SHP77 (cell line): ENCODE measurements at regions not wholly inside any gene's neighbourhood (a gene's known extent, or its start where the extent isn't known, plus 50 kb on each side); places are given as distances from the start of the nearest gene placed in this dataset.
A peak's percentile ranks its signal among the peaks of the same experiment; 100 is the strongest.

ENCODE experiments used
- DNase-seq, 2 experiments: peaks; one replicate each; lab custom pipeline; 2025; lab: John Stamatoyannopoulos, UW

DNA sequence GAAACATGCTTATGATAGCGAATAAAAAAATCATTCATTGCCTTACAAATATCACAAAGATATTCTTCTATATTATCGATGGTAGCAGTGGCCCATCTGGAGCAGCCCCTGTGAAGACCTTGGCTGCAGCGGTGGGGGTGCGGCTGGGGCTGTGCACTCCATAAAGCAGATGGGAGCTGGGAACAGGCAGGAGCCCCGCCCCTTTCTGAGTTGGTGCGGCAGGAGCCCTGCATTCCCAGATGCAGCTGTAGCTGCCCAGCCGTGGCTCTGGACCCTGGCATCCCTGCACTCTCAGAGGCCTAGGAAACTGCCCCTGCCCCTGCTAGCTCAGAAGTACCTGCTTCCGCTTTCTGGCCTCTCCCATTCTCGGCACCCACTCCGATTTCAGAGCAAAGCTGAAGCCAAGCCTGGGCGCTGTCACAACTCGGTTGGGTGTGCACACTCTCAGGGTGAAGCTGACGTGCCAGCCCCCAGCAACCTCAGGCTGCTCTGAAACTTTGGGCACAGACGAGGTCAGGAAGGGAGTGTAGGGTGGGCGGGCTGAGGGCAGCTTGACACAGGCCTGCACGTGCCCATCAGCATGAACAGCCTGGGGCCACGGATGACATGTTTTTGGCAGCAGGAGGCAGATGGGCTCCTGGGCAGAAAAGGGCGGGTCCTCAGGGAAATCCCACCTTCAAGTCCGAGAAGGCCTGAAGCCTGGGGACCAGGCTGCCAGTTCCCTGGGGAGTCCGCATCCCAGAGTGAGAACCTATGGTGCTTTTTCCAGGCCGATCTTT lies 1440.8 kb upstream of the ACO1 start:
- no peak for DNase-seq

DNA sequence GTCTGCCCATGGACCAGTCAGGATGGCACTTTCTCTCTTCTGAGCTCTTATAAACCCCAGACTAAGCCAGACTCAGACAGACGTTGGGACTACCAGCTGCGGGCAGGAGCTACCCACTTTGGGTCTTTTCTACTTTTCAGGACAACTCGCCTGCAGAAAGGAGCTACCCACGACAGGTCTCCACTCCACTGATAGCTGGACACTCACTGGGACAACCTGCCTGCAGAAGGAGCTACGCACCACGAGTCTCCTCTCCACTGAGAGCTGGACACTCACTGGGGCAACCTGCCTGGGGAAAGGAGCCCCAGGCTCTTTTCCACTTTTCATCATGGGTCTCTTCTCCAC lies 1440.2 kb upstream of the ACO1 start:
- DNase-seq, result no peak

DNA sequence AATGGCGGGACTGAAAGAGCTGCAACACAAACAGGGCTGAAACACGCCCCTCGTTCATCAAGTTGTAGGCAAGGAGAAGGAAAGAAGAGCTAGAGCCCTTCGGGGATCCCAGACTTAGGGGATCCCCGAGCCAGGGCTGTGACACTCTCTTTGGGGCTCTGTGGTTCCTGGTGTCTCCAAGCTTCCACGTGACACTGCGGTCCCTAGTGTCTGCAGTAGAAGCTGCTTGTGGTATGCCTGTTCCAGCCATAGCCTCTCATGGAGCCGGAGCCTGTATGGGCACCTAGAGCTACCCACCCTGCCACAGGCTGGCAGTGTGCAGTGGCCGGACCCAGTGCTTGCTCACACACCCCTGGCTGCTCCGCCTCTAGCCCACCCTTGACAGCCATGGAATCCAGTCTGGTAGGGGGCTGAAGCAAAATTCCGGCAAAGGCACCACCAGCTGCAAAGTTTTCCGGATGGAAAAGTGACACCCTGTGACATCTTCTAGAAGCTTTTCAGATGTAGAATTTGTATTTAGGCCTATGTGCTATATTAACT lies 1439.6 kb upstream of the ACO1 start:
- no peak for DNase-seq

DNA sequence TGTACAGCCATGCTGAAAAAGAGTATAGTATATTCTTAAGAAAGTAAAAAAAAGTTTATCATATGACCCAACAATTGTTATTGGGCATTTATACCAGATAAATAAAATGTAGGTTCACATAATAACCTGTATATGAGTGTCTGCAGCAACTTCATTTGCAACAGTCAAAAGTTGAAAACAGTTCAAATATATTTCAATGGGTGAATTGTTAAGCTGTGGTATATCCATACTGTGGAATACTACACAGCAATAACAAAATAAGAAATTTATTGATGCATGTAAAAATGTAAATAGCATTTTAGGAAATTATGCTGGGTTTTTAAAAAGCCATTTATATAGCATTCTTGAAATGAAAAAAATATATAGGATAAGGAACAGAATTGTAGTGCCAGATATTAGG lies 1420.1 kb upstream of the ACO1 start:
- no peak for DNase-seq

DNA sequence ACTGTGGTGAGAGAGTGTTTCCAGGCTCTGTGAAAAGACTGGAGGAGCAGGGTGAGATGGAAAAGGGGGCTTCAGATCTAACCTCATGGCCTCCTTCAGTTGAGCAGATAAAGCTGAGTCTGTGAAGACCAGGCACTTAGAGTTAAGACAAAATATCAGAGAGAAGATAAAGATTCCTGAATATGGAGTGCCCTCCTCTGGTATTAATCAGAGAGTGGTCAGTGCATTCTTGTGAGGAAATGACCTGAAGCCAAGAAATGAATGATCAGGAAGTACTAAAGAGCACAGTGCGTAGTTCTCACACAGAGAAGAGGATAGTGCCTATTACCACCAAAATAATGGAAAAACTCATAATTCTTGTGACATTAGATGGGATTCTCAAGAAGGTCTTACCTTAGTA lies 1417.0 kb upstream of the ACO1 start:
- no peak for DNase-seq

DNA sequence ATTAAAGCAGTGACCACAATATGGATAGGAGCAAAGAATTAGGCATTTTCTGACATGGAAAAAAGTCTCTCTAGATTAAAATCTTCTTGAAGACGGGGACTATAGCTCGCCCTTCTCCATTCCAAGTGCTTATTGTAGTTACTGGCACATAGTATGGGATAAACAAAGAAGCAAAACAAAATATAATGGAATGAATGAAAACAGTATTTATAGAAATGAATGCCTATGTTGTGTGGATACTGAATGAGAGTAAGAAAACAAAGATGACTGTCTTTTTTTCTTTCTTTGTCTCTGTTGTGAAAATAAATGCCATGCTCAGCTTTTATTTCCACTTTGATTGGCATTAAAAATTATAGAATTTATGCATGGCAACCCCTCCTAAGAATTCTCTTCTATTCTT lies 1414.3 kb upstream of the ACO1 start:
- no peak for DNase-seq

DNA sequence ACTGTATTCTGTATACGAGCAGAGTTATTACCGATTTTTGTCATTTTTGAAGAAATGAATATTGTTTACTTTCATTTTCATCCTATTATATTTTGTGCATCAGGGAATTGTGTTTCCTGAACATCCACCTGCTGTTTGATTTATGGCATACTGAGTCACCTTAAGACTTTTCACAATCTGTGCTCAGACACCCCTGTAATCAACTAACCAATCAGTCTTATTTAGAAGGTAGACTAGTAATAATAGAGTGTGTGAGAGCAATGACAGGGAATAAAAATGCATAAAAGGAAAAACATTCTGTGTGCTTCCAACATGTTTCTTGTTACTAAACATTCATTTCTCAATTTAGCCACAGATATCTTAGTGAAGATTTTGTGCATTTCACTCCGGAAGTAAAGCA lies 1413.6 kb upstream of the ACO1 start:
- no peak for DNase-seq

DNA sequence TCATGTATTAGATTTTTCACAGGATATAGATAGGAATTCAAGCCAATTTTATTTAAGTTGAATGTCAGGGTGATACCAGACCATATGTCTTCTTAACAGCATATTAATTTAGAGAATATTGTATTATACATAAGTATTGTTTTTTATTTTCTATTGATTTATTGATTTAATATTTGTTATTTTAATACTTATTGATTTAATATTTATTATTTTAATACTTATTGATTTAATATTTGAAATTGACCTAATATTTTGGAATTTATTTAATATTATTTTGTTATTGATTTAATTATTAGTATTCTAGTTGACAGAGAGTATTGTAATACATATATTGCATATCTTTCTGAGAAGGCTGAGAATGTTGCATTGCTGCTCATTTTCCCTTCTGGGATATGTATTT lies 1411.8 kb upstream of the ACO1 start:
- DNase-seq, result no peak

DNA sequence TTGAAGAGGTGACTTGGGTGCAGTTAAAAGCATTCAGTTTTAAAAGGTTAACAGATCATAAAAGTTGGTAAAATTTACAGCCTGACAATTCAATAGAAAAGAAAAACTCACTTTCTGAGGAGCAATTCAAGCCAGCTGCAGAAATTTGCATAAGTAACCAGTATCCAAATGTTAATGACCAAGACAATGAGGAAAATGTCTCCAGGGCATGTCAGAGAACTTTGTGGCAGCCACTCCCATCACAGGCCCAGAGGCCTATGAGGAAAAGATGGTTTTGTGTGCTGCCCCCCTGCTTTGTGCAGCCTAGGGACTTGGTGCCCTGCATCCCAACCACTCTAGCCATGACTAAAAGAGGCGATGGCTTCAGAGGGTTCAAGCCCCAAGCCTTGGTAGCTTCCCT lies 1406.5 kb upstream of the ACO1 start:
- no peak for DNase-seq

DNA sequence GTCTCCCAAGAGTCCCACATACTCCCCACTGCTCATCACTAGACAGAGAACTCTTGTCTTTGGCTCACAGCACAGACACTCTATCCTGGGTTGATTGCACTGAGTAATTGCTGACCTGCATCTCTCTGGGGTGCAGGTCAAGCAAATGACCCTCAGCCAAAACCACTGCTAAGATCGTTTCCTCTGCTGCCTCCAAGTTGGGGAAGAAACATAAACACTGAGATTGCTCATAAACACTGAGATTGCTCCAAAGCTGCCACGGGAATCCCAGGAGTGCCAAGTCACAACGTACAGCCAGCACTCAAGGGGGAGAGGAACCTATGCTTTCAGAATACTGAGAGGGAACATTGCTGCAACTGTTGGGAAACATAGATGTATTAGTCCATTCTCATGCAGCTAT lies 1402.1 kb upstream of the ACO1 start:
- DNase-seq, result no peak

DNA sequence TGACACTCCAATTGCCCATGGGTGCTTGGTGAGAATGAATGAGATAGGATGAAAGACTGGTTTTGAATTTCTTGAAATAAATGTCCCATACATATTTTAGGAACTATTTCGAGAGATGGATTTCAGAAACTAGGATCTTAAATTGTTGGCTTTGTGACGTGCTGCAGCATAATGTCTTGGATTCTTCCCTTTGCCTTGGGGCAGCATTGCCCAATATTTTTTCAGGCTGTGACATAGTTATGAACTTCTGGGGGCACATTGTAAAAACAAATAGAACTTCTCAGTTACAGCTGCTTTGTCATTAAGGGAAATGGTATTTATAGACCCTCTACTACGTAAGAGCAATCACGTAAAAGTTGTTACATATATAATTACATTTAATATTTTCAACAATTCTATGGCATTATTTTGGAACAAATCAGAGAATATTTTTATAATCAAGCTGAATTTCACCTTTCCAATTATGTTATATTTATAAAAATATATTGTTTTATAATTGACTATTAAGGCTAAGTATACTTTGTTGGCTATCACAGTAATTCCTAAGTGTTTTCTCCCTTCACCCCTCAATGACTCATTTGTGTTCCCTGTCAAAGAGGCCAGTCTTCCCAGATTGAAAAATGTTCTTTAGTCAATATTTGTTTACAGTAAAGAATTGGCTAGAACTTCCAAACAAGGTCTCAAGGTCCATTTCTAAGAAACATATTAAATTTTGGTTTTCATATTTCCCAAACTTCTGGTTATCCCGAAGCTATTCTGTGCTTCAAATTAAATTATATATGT lies 1388.3 kb upstream of the ACO1 start:
- DNase-seq, result no peak

DNA sequence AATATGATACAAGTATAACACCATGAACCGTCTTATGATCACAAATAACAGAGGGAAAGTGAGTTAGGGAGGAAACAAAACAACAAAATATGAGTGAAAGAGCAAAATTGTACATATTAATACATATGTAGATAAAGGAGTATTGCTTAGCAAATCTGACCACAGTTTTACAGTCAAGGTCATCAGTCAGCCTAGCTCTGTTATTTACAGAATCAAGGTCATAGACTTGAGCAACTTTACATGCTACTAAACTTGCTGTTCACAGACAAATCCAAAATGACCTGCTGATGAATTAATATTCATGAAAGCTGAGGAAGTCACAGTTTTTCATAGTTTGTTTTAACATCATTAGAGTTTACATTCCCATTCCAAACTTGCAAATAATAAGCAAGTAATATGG lies 1387.7 kb upstream of the ACO1 start:
- DNase-seq, result no peak

DNA sequence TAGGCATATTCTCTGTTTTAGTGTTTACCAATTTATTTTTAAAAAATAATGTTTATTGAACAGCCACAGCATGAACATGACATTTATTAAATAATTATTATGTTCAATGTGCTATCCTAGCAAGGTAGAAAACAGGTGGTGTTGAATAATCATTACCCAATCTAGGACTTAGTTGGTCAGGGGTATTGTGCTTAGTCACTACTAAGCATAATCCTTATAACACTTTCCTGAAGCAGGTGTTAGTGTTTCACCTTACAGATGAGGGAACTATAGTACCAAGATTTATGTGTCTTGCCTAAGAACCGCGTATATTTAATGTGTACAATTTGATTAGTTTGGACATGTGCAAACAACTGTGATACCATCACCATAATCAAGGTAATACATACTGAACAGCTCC lies 1387.2 kb upstream of the ACO1 start:
- DNase-seq, result no peak

DNA sequence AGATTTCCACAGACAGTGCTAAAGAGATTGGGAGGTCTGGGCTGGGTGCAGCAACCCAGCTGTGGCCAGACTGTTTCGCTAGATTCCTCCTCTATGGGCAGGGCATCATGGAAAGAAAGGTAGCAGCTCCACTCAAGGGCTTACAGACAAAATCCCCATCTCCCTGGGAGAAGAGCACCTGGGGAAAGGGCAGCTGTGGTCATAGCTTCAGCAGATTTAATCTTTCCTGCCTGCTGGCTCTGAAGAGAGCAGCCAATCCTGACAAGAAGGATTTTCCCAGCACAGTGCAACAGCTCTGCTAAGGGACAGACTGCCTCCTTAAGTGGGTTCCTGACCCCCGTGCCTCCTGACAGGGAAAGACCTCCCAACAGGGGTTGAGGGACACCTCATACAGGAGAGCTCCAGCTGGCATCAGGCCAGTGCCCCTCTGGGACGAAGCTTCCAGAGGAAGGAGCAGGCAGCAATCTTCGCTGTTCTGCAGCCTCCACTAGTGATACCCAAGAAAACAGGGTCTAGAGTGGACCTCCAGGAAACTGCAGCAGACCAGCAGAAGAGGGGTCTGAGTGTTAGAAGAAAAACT lies 1379.3 kb upstream of the ACO1 start:
- DNase-seq, result no peak

DNA sequence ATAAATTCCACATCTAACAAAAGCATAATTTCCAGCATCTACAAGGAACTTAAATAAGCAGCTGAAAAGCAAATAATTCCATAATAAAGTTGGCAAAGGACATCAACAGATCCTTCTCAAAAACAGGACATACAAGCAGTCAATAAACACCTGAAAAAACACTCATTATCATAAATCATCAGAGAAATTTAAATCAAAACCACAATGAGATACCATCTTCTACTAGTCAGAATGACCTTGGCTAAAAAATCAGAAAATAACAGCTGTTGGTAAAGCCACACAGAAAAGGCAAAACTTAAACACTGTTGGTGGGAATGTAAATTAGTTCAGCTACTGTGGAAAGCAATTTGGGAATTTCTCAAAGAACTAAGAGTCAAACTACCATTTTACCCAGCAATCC lies 1371.1 kb upstream of the ACO1 start:
- no peak for DNase-seq

DNA sequence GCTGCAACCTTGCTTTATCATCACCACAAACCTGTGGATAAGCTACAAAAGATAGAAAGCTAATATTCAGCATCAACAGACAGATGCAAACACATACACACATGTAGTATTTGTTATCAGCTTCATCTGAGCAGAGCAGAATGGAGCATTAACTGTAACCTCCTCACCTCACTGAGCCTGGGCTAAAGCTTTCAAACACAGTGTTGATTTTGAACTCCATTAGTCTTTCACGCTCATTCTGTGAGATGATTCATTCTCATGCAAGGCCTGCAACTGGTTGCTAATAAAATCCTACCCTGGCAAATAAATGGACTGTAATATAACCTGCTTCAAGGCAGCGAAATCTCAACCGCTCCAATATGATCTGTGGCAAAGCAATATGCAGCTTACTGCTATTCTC lies 1360.6 kb upstream of the ACO1 start:
- no peak for DNase-seq

DNA sequence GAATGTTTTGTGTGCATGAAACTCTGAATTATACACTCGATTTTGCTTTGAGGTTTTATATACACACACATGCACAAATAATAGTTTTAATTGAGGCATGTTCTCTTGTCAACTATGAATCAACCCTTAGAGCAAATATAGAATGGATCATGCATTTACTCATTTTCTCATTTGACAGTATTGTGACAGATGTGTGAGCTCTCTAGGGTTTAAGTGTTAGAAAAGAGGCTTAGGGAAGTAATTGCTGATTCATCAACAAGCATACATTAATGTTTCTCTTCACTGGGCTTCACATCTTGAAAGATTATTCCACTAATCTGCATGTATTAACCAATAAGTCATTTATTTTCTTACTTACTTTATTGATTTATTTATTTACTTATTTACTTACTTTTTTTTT lies 1356.8 kb upstream of the ACO1 start:
- DNase-seq, result no peak

DNA sequence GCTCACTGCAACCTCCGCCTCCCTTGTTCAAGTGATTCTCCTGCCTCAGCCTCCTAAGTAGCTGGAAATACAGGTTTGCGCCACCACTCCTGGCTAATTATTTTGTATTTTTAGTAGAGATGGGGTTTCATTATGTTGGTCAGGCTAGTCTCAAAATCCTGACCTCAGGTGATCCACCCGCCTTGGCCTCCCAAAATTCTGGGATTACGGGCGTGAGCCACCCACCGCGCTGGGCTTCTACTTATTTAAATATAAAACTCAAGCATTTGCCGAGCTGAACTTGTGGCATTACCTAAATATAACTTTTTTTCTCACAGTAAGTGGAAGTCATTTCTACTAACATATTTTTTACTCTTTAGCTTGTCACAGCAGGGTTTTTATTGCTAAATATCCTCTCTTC lies 1356.3 kb upstream of the ACO1 start:
- DNase-seq, result no peak

DNA sequence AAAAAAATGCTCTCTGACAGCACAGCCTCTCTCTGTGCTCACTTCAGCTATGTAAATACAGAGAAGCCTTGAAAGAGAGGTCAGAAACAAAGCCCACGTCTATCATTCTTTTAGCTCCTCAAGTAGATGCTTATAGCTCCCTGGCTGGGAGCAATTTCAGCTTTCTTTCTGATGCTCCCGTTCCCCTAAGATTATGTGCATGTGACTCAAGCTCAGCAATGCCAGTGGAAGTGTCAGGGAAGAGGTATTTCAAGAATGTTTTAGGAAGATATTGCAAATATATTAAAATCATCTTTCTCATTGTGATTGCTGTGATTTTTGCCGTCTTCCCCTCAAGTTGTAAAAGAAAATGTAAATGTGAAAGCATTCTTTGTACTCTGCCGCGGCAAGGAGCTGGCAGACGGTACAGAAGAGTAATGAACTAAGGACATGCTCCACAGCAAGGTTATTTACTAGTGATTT lies 1353.7 kb upstream of the ACO1 start:
- DNase-seq, result no peak

DNA sequence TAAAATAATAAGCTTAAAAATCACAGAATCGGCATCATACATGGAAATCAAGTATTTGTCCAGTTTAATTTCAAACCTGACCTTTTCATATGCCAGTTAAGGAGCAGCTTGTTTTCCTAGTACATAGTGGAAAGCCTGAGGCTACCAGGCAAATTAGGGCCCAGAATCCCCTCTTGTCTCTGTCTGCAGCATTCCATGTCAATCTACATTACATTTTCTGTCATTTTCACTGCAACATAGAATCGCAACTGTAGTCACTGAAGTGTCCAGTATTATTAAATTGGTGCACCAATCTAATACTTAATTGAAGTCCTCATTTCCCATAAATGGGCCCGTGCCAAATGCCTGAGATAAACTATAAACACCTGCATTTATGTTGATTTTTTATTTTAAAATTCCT lies 1352.2 kb upstream of the ACO1 start:
- no peak for DNase-seq

DNA sequence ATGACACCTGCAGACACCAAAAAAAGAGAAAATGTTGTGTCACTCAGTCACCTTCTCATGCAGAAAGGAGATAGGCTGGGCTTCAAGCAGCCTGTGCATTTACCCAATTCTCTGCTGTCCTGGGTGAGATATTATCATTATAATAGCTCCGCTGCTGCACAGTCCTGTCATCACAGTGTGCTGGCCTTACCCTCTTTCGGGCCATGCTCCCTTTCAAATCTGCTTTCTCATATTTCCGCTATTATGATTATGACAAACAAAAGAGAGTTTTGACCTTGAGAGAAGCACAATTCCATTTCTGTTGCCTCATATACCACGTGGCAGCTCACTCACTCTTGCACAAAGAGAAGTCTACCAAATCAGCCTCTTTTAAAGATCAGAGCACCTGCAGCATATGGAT lies 1350.1 kb upstream of the ACO1 start:
- peak; percentile 65 to 71 for DNase-seq

DNA sequence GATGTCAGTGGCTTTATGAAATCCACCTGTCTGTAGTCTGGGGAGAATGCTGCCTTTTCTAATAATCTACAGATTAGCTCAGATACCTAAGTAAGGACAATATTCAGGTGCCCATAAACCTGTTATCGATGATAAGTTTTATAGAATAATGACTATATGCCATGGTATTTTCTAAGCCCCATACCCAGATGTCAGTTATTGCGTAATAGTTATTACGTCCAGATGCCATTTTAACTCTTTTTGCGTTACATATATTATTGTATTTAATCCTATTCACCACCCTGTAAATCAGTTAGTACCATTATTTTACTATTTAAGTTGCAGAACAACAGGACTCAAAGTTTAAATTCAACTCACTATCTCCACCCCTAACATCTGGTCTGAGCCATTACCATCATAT lies 1343.9 kb upstream of the ACO1 start:
- no peak for DNase-seq

DNA sequence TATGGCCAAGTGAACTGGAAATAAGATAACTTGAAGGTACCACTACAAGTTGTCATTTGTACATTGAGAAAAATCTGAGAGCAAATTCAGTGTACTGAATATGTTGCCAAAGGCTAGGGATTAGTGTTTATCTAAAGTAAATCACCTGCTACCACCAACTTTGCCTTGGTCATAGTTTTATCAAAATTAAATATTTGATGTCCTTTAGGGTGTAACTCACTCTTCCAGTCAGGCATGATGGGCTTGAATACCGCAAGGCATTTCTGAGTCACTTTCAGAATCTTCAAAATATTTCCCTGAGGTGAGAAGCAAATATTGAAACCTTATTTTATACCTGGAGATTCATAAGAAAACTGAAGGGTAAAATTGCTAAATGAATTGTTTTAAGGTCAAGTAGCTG lies 1338.6 kb upstream of the ACO1 start:
- no peak for DNase-seq
